Parathyroid adenoma (tissue), 2 donors: ENCODE measurements at regions not wholly inside any gene's neighbourhood (a gene's known extent, or its start where the extent isn't known, plus 50 kb on each side); places are given as distances from the start of the nearest gene placed in this dataset.

Source experiments
- H2AFZ ChIP-seq: fragments of 300-600 bp; sonication (generic); one replicate; pipeline ENCODE4 v1.7.0; 2017; ENCODE audit warnings: antibody characterized with exemption, mild to moderate bottlenecking
- H3K27ac ChIP-seq: fragments of 300-600 bp; sonication (generic); one replicate; pipeline ENCODE4 v1.7.0; 2017
- H3K27me3 ChIP-seq: fragments of 300-600 bp; sonication (generic); one replicate; pipeline ENCODE4 v1.7.0; 2017; ENCODE audit warnings: low read length; ENCODE audit not compliant: control insufficient read depth, insufficient read depth
- H3K36me3 ChIP-seq: fragments of 300-600 bp; sonication (generic); one replicate; pipeline ENCODE4 v1.7.0; 2017; ENCODE audit warnings: low read length; ENCODE audit not compliant: control insufficient read depth, insufficient read depth
- H3K4me1 ChIP-seq: fragments of 300-600 bp; sonication (generic); one replicate; pipeline ENCODE4 v1.7.0; 2017; ENCODE audit warnings: control low read depth
- H3K4me2 ChIP-seq: fragments of 300-600 bp; sonication (generic); one replicate; pipeline ENCODE4 v1.7.0; 2017; ENCODE audit warnings: low read length
- H3K4me3 ChIP-seq: fragments of 300-600 bp; sonication (generic); one replicate; pipeline ENCODE4 v1.7.0; 2017; ENCODE audit warnings: low read depth, low read length
- H3K79me2 ChIP-seq: fragments of 300-600 bp; sonication (generic); one replicate; pipeline ENCODE4 v1.7.0; 2017; ENCODE audit warnings: control low read depth
- H3K9ac ChIP-seq: fragments of 300-600 bp; sonication (generic); one replicate; pipeline ENCODE4 v1.7.0; 2017; ENCODE audit warnings: mild to moderate bottlenecking
- H3K9me3 ChIP-seq: fragments of 300-600 bp; sonication (generic); one replicate; pipeline ENCODE4 v1.7.0; 2017; ENCODE audit warnings: low read length; ENCODE audit not compliant: control insufficient read depth
- TF ChIP-seq, protein P1 (sequence below): fragments of 300-600 bp; sonication (generic); IDR thresholded peaks from one replicate; pipeline ENCODE4 v1.7.0; 2017; ENCODE audit warnings: antibody characterized with exemption, mild to moderate bottlenecking
- donor health status: primary hyperparathyroidism.

DNA sequence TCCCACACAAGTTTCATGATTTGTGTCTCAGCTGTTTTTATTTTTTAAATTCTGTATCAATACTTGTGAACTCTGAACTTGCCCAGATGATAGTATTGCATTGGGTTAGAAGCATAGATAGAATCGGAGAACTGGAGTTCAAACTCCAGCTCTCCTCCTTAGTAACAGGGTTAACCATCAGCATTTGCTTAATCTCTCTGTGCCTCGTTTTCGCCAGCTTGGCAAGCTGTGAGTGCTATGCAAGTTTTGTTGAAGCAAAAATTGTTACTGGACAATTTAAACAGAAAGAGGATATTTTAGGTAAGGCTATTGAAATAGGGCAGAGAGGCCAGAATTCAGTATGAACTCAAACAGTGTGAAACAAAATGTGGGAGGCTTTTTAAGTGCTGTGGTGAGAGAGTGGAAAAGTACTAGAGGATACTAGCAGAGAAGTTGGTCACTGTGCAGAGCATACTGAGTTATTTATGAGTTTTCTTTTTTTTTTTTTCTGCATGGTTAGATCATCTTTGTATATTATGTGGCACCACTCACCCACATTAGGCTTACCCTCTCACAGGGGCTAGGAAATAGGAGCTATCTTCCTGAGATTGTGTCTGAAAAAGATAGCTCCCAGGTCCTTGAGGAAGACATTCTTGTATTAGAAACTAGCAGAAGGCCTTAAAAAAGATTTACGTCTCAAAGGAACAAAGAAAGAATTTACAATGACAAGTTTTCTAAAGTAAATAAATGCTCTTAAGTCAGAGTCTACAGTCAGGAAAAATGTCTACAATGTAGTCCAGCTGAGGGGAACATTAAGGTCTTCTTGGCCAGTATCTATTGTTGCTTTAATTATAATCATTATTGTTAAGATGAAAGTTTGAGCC lies 1126.6 kb downstream of the FAT4 start:
- no peak overlapping the region for H3K9ac ChIP-seq
- no peak overlapping the region for H3K4me3 ChIP-seq
- H3K79me2 ChIP-seq: no peaks in the 10 kb centered on the region
- no peaks in the 10 kb centered on the region for H3K27me3 ChIP-seq
- H3K9me3 ChIP-seq: no peaks in the 10 kb centered on the region
- no peak overlapping the region for H3K27ac ChIP-seq
- H2AFZ ChIP-seq: no peak overlapping the region
- H3K4me1 ChIP-seq: no peaks in the 10 kb centered on the region
- TF ChIP-seq, protein P1, sequence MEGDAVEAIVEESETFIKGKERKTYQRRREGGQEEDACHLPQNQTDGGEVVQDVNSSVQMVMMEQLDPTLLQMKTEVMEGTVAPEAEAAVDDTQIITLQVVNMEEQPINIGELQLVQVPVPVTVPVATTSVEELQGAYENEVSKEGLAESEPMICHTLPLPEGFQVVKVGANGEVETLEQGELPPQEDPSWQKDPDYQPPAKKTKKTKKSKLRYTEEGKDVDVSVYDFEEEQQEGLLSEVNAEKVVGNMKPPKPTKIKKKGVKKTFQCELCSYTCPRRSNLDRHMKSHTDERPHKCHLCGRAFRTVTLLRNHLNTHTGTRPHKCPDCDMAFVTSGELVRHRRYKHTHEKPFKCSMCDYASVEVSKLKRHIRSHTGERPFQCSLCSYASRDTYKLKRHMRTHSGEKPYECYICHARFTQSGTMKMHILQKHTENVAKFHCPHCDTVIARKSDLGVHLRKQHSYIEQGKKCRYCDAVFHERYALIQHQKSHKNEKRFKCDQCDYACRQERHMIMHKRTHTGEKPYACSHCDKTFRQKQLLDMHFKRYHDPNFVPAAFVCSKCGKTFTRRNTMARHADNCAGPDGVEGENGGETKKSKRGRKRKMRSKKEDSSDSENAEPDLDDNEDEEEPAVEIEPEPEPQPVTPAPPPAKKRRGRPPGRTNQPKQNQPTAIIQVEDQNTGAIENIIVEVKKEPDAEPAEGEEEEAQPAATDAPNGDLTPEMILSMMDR: no peak
- H3K4me2 ChIP-seq: no peak overlapping the region
- H3K36me3 ChIP-seq: no peaks in the 10 kb centered on the region

DNA sequence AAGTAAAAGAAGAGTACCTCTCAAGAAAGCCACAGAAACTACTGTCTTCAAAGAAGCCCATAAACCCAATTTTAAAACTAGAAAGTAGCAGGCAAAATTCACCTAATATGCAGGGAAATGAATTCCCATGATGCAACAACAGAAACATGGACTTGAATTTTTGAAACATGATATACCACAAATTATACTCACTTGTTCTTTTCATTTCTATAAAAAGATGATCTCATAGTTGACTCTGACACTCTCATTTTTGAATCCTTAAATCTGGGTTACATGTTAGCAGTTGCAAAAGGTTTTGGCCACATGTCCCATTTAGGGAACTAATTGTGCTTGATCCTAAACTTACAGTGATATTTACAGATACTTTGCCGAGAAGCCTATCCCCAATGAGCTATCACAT lies 1130.8 kb downstream of the FAT4 start:
- Histone ChIP-seq H3K9me3 (no peaks in the 10 kb centered on the region), H3K79me2 (no peaks in the 10 kb centered on the region), H3K36me3 (no peaks in the 10 kb centered on the region), H3K4me2 (no peak overlapping the region), H3K4me1 (no peaks in the 10 kb centered on the region), H3K4me3 (no peak overlapping the region), H2AFZ (no peak overlapping the region), H3K27me3 (no peaks in the 10 kb centered on the region), H3K27ac (no peak overlapping the region), H3K9ac (no peak overlapping the region)
- TF ChIP-seq, protein P1: no peak

DNA sequence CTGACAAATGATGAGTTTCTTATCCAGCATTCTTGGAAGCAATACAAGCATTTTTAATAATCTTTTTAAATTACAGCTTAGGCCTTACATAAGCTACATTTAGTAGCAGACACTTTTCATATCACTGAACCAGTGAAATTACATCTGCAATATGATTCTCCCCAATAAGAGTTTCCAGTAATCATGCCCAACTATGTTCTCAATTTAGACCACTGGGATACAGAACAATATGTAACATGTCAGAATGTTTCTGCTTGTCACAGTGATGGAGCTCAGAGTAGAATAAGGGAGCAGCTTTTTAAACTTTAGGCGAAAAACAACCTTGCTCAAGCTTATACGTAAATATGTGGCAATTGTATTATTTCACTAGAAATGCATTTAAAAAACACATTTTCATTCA lies 1132.2 kb downstream of the FAT4 start:
- Histone ChIP-seq H3K9ac (no peak overlapping the region), H2AFZ (no peak overlapping the region), H3K79me2 (no peaks in the 10 kb centered on the region), H3K27me3 (no peaks in the 10 kb centered on the region), H3K4me1 (no peaks in the 10 kb centered on the region), H3K4me3 (no peak overlapping the region), H3K4me2 (no peak overlapping the region), H3K9me3 (no peaks in the 10 kb centered on the region), H3K27ac (no peak overlapping the region), H3K36me3 (no peaks in the 10 kb centered on the region)
- TF ChIP-seq, protein P1: no peak

DNA sequence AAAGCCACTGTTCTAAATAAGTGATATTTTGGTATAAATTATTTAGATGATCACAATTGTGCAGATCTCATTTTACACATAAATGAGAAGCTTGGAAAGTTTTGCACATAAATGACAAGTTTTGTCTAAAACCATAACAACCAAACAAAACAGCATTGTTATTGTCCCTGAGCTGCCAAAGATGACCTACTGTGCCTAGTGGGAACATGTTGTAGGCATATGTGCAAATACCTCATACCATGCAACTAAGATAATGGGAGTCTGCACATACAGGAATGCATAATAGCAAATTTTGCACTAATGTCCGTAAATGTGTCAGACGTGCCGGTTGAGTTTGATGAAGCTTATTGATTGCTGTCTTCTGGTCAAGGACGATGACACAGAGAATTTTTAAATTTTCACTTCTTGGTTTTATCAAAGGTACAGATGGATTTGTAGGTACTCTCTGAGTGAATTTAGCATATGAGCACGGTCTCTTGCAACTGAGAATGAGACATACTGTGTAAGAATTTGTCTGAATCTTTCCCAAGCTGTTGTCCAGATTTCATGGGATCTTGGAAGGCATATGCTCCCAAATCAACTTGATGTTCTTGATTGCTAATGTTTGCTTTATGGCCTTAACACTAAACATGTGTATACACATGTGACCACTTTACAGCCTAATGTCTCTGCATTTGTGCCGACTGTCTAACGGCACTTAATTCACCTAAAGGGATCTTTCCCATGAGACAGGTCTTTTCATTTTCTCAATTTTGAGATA lies 1133.5 kb downstream of the FAT4 start:
- Histone ChIP-seq H3K4me1 (no peaks in the 10 kb centered on the region), H3K4me2 (no peak overlapping the region), H3K9me3 (no peaks in the 10 kb centered on the region), H3K27me3 (no peaks in the 10 kb centered on the region), H3K9ac (no peak overlapping the region), H3K36me3 (no peaks in the 10 kb centered on the region), H3K4me3 (no peak overlapping the region), H2AFZ (no peak overlapping the region), H3K79me2 (no peaks in the 10 kb centered on the region), H3K27ac (no peak overlapping the region)
- TF ChIP-seq, protein P1: no peak
